B cell (primary cell): ENCODE measurements at regions not wholly inside any gene's neighbourhood (a gene's known extent, or its start where the extent isn't known, plus 50 kb on each side); places are given as distances from the start of the nearest gene placed in this dataset.

ENCODE experiments used
- ATAC-seq: fragments of 200-7000 bp; cut with Tn5 transposase; one replicate; pipeline ENCODE4 v1.10.0; 2021; ENCODE audit warnings: low read depth, mild to moderate bottlenecking, moderate number of reproducible peaks, moderate library complexity
- CTCF ChIA-PET: fragments of 350-600 bp; sonication (Branson Sonifier 250); formaldehyde crosslinking; loops from one replicate; lab custom pipeline; 2021; ENCODE audit warnings: antibody characterized with exemption, inconsistent platforms; lab: Charles Lee
- POLR2A ChIA-PET: fragments of 350-600 bp; sonication (Branson Sonifier 250); formaldehyde crosslinking; loops from one replicate; lab custom pipeline; 2021; ENCODE audit warnings: antibody characterized with exemption; lab: Charles Lee
- DNase-seq: peaks from one replicate; pipeline ENCODE4 v3.0.0; 2013
- H2AFZ ChIP-seq: 2 replicates; pipeline ENCODE4 v1.6.1; 2012; ENCODE audit warnings: mild to moderate bottlenecking, low read depth, low read length; ENCODE audit not compliant: insufficient read depth, poor library complexity, severe bottlenecking
- H3K27ac ChIP-seq, 2 donors: 1 replicate in 1 of 2; 2 replicates in 1 of 2; pipeline ENCODE4 v1.5.1; 2012 to 2013; ENCODE audit warnings: low read length in 2 of 2, mild to moderate bottlenecking in 2 of 2, moderate library complexity in 1 of 2
- H3K27me3 ChIP-seq, 4 experiments: fragments of 200-600 bp in 1 of 4; sonication (generic) in 1 of 4; replicated peaks in 1 of 4; 1 replicate in 2 of 4; 2 replicates in 2 of 4; pipeline versions ENCODE4 v1.6.1 to v1.7.0; 2013 to 2016; ENCODE audit warnings: low read length in 3 of 4, mild to moderate bottlenecking in 2 of 4, mixed read lengths in 1 of 4, moderate library complexity in 1 of 4; ENCODE audit not compliant: insufficient read depth in 4 of 4, control insufficient read depth in 3 of 4; ENCODE audit errors: control extremely low read depth in 1 of 4
- H3K36me3 ChIP-seq, 2 experiments: replicated peaks in 1 of 2; 1 replicate in 1 of 2; 2 replicates in 1 of 2; pipeline versions ENCODE4 v1.6.1 to v1.7.1; 2013; ENCODE audit warnings: low read length in 1 of 2; ENCODE audit not compliant: insufficient read depth in 2 of 2, control insufficient read depth in 1 of 2; ENCODE audit errors: control extremely low read depth in 1 of 2, extremely low read depth in 1 of 2
- H3K4me1 ChIP-seq, 2 donors: fragments of 200-600 bp in 1 of 2; sonication (generic) in 1 of 2; 1 replicate in 1 of 2; 2 replicates in 1 of 2; pipeline versions ENCODE4 v1.5.1 to v1.6.1; 2013 to 2017; ENCODE audit warnings: low read length in 2 of 2; ENCODE audit not compliant: control insufficient read depth in 2 of 2, insufficient read depth in 2 of 2
- H3K4me2 ChIP-seq: replicated peaks from 2 replicates; pipeline ENCODE3; 2012; ENCODE audit warnings: mild to moderate bottlenecking, low read depth, low read length; ENCODE audit not compliant: poor library complexity, severe bottlenecking
- H3K4me3 ChIP-seq, 5 experiments: fragments of 200-600 bp in 1 of 5; sonication (generic) in 1 of 5; 1 replicate in 3 of 5; 2 replicates in 2 of 5; pipeline versions ENCODE4 v1.5.1 to v1.7.0; 2011 to 2016; ENCODE audit warnings: low read length in 4 of 5, mild to moderate bottlenecking in 4 of 5, low read depth in 2 of 5, control low read depth in 1 of 5, moderate library complexity in 1 of 5; ENCODE audit not compliant: insufficient read depth in 1 of 5; ENCODE audit errors: control extremely low read depth in 1 of 5, extremely low read depth in 1 of 5
- H3K79me2 ChIP-seq: fragments of 200-600 bp; sonication (generic); one replicate; pipeline ENCODE4 v1.6.0; 2016; ENCODE audit warnings: low read length; ENCODE audit not compliant: control insufficient read depth, insufficient read depth
- H3K9ac ChIP-seq: fragments of 200-600 bp; sonication (generic); 2 replicates; pipeline ENCODE4 v1.6.1; 2017; ENCODE audit warnings: mild to moderate bottlenecking, low read length, moderate library complexity
- H3K9me3 ChIP-seq, 3 donors: one replicate each; pipeline versions ENCODE4 v1.6.1 to v1.7.1; 2013; ENCODE audit warnings: low read length in 2 of 3; ENCODE audit not compliant: control insufficient read depth in 2 of 3, insufficient read depth in 1 of 3; ENCODE audit errors: control extremely low read depth in 1 of 3
- H4K20me1 ChIP-seq: 2 replicates; pipeline ENCODE4 v1.6.0; 2012; ENCODE audit warnings: mild to moderate bottlenecking, low read length; ENCODE audit not compliant: insufficient read depth, control insufficient read depth, poor library complexity, severe bottlenecking
- H3K27ac Mint-ChIP-seq: one replicate; pipeline ENCODE4 v1.8.0; 2021; ENCODE audit warnings: mixed read lengths
- H3K27me3 Mint-ChIP-seq: one replicate; pipeline ENCODE4 v1.8.0; 2021; ENCODE audit warnings: mixed read lengths
- H3K4me1 Mint-ChIP-seq: one replicate; pipeline ENCODE4 v1.8.0; 2021; ENCODE audit warnings: mixed read lengths
- H3K4me3 Mint-ChIP-seq: one replicate; pipeline ENCODE4 v1.8.0; 2021; ENCODE audit warnings: mixed read lengths
- H3K9me3 Mint-ChIP-seq: one replicate; pipeline ENCODE4 v1.8.0; 2022; ENCODE audit warnings: mixed read lengths; ENCODE audit not compliant: insufficient read depth
- CTCF ChIP-seq: fragments of 200-600 bp; IDR thresholded peaks from one replicate; pipeline ENCODE4 v1.8.0; 2022; ENCODE audit warnings: antibody characterized with exemption, mild to moderate bottlenecking
- EZH2 ChIP-seq: IDR thresholded peaks from 2 replicates; pipeline ENCODE4 v1.6.1; 2012; ENCODE audit warnings: borderline replicate concordance, low read depth, mild to moderate bottlenecking, moderate library complexity, low read length; ENCODE audit not compliant: insufficient read depth, poor library complexity, severe bottlenecking
- WGBS: methylation state at CpG from one replicate; pipeline ENCODE4 v1.1.5; 2013; ENCODE audit warnings: missing lambda C conversion rate; ENCODE audit not compliant: insufficient coverage; 5-methylcytosine and 5-hydroxymethylcytosine counted together
- intact Hi-C: fragments of 100-400 bp; cut with micrococcal nuclease; formaldehyde crosslinking; loops from one replicate; pipeline ENCODE4 v1.10.0; 2022

GRCh38 chr3:68483041-68483440, 449.3 kb downstream of the TAFA4 start:
- 100% methylated on average over 1 of the region's 2 CpGs for WGBS
- Histone ChIP-seq H3K27ac (no peak overlapping the region), H2AFZ (no peak overlapping the region), H3K9me3 (no peaks in the 10 kb centered on the region), H3K4me2 (no peak overlapping the region), H3K4me3 (no peak overlapping the region), H3K9ac (no peak overlapping the region), H3K4me1 (no peaks in the 10 kb centered on the region), H4K20me1 (no peaks in the 10 kb centered on the region), H3K36me3 (no peaks in the 10 kb centered on the region), H3K79me2 (no peaks in the 10 kb centered on the region), H3K27me3 (no peaks in the 10 kb centered on the region)
- TF ChIP-seq EZH2 (no peak), CTCF (no peak)
- ATAC-seq (no peak), DNase-seq (no peak)
- H3K9me3 Mint-ChIP-seq = no peaks in the 10 kb centered on the region
- H3K4me3 Mint-ChIP-seq = no peak overlapping the region
- no peak overlapping the region for H3K27ac Mint-ChIP-seq
- POLR2A ChIA-PET = no interaction called here
- no peaks in the 10 kb centered on the region for H3K27me3 Mint-ChIP-seq
- CTCF ChIA-PET = no interaction called here
- H3K4me1 Mint-ChIP-seq = no peaks in the 10 kb centered on the region
- intact Hi-C loops = no loop called here

GRCh38 chr3:68482565-68482964, 449.8 kb downstream of the TAFA4 start:
- TF ChIP-seq EZH2 (no peak), CTCF (no peak)
- H3K9me3 ChIP-seq = no peaks in the 10 kb centered on the region
- no peak overlapping the region for H3K27ac Mint-ChIP-seq
- no peak overlapping the region for H3K9ac ChIP-seq
- intact Hi-C loops = no loop called here
- no peak overlapping the region for H3K27ac ChIP-seq
- no peak for DNase-seq
- H3K4me2 ChIP-seq = no peak overlapping the region
- 83% methylated on average over 1 of the region's 2 CpGs for WGBS
- no peaks in the 10 kb centered on the region for H4K20me1 ChIP-seq
- no peaks in the 10 kb centered on the region for H3K27me3 ChIP-seq
- ATAC-seq = no peak
- no peaks in the 10 kb centered on the region for H3K4me1 Mint-ChIP-seq
- H2AFZ ChIP-seq = no peak overlapping the region
- H3K27me3 Mint-ChIP-seq = no peaks in the 10 kb centered on the region
- ChIA-PET POLR2A (no interaction called here), CTCF (no interaction called here)
- no peak overlapping the region for H3K4me3 Mint-ChIP-seq
- H3K79me2 ChIP-seq = no peaks in the 10 kb centered on the region
- H3K4me1 ChIP-seq = no peaks in the 10 kb centered on the region
- no peaks in the 10 kb centered on the region for H3K36me3 ChIP-seq
- no peaks in the 10 kb centered on the region for H3K9me3 Mint-ChIP-seq
- H3K4me3 ChIP-seq = no peak overlapping the region
